ENCODE measurements at regions not wholly inside any gene's neighbourhood (a gene's known extent, or its start where the extent isn't known, plus 50 kb on each side); places are given as distances from the start of the nearest gene placed in this dataset.

GRCh38 chr5:67636850-67637524 lies 440.4 kb upstream of the CD180 start:
- no peak overlapping the region for H3K4me2 ChIP-seq (ENCODE audit: insufficient read depth, low read length)
- no TSS peak for BruUV-seq (replicated peaks)
- H3K27ac ChIP-seq (ENCODE audit: insufficient read depth, low read depth, low read length): no peak overlapping the region
- intact Hi-C loops (cut with micrococcal nuclease): no loop called here
- no peak overlapping the region for H3K9ac ChIP-seq (replicated peaks; ENCODE audit: extremely low read depth, insufficient read depth, low read length)
- H3K36me3 ChIP-seq (ENCODE audit: control insufficient read depth in 2 of 2, extremely low read depth in 1 of 2, insufficient read depth in 2 of 2, low read length in 2 of 2): no peaks in the 10 kb centered on the region
- POLR2A ChIA-PET: no interaction called here
- no peaks in the 10 kb centered on the region for H3K9me1 ChIP-seq (replicated peaks; ENCODE audit: control insufficient read depth, extremely low read depth, insufficient read depth, low read length)
- H4K20me1 ChIP-seq (replicated peaks; ENCODE audit: control insufficient read depth, extremely low read depth, insufficient read depth, low read length): no peaks in the 10 kb centered on the region
- no peaks in the 10 kb centered on the region for H3K9me3 ChIP-seq (replicated peaks; ENCODE audit: control insufficient read depth, insufficient read depth, low read length)
- no peak overlapping the region for H2AFZ ChIP-seq (ENCODE audit: low read depth, low read length)
- dilution Hi-C loops (cut with MboI; ENCODE audit: extremely low pct_ligation_motif_present, low sequenced_read_pairs): no loop called here
- H3K4me1 ChIP-seq (ENCODE audit: control insufficient read depth, extremely low read depth, insufficient read depth, low read length): no peaks in the 10 kb centered on the region
- CTCF ChIA-PET: interaction anchor here (2.1 kb wide), 1 partner anchor 11 kb away, joined by 5 read pairs; no protein-coding TSS in a partner anchor
- H3K27me3 ChIP-seq (ENCODE audit: control insufficient read depth in 2 of 2, insufficient read depth in 2 of 2, low read length in 2 of 2): peaks cover 0 to 1% of the 10 kb centered on the region in 2 experiments
- TF ChIP-seq MYC (IDR thresholded peaks at IDR 0.05; ENCODE audit: low read depth, low read length) (no peak), CTCF (IDR thresholded peaks at IDR 0.05; ENCODE audit: extremely low read depth in 1 of 2, insufficient read depth in 1 of 2, low read depth in 1 of 2, low read length in 2 of 2) (no peak), POLR2AphosphoS5 (IDR thresholded peaks at IDR 0.05; ENCODE audit: insufficient read depth, low read depth, low read length) (no peak), GATA2 (IDR thresholded peaks at IDR 0.05; ENCODE audit: insufficient read depth, insufficient read length, low read depth, low read length) (no peak), EZH2 (IDR thresholded peaks at IDR 0.05; ENCODE audit: borderline replicate concordance, low read depth, low read length, severe bottlenecking) (no peak), POLR2A (IDR thresholded peaks at IDR 0.05; ENCODE audit: low read depth, low read length) (no peak), FOS (IDR thresholded peaks at IDR 0.05; ENCODE audit: borderline replicate concordance, insufficient read depth, low read length) (no peak), JUN (IDR thresholded peaks at IDR 0.05; ENCODE audit: borderline replicate concordance, insufficient read depth, insufficient read length, low read depth) (no peak)
- H3K4me3 ChIP-seq (replicated peaks in 1 of 3; ENCODE audit: insufficient read depth in 1 of 3, low read depth in 1 of 3, low read length in 3 of 3): no peak overlapping the region
- DNase-seq (ENCODE audit: low read depth, low spot score) (no peak), FAIRE-seq (no peak)
- no peaks in the 10 kb centered on the region for H3K79me2 ChIP-seq (ENCODE audit: control insufficient read depth, insufficient read depth, low read length)

All from endothelial cell of umbilical vein (primary cell).